ENCODE measurements at regions not wholly inside any gene's neighbourhood (a gene's known extent, or its start where the extent isn't known, plus 50 kb on each side); places are given as distances from the start of the nearest gene placed in this dataset.

DNA sequence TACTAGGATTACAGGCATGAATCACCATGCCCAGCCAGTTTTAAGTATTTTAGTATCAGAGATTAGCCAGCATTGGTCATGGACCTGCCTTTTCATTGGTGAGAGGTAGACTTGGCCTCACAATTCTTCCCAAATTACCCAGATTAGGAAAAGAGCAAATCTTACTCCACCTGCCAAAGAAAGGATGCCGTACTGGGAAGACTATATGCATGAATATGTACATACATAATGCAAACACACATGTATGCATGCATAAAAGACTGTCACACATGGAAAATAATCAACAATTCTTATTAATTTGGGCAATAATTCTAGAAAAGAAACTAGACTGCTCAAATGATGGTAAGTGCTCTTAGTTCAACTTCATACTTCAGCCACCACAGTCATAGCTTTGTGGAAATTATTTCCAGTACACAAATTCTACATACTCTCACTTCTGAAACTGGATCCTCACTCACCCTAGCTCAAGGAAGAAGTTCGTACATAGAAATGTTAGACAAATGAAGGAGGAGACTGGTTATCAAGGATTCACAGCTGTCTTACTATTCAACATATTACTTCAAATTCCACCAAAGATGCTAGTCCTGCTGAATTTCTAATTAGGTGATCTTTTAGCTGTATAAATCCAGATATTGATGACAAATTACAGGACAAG lies 73.7 kb downstream of the MINAR2 start:
- DNase-seq = no peak

DNA sequence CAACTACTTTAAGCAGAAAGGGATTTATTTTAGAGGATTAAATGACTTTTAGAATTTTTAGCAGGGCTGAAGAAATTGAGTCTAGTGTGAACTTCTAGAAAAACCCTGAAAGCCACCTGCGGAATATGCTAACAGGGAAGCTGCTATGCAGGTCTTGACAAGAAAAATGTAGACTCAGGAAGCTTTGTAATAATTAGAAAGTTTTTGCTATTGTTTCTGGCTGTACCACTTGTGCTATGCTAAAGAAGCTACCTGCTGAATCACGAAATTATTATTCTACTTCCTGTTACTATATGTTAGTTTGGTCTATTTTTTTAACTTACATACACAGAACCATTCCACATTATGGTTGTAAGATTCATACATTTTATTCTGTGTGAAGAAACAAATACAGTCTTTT lies 74.0 kb upstream of the CHSY3 start:
- DNase-seq = no peak

DNA sequence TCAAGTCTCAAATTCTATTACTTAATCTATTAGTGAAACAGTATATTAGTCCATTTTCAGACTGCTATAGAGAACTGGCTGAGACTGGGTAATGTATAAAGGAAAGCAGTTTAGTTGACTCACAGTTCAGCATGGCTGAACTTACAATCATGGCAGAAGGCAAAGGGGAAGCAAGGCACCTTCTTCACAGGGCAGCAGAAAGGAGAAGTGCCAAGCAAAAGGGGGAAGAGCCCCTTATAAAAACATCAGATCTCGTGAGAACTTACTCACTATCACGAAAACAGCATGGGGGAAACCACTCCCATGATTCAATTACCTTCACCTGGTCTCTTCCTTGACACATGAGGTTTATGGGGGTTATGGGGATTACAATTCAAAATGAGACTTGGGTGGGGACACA lies 67.9 kb upstream of the CHSY3 start:
- no peak for DNase-seq

DNA sequence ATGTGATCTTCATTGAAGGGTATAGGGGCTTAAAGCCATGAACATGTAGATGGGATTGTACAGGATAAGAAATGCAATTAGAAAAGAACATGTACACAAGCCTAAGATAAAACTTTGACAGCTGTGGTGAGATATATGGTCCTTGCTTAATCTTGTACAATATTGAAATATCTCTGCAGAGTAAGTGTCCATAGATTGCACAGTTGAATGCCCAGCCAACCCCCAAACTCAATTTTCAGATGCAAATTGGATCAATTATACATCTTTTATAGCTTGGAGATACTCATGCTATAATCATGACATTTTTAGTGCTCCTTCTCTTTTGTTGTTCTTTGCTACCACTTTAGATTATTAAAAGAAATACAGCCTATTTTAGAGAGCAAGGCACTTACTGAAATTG lies 59.5 kb upstream of the CHSY3 start:
- DNase-seq = no peak

DNA sequence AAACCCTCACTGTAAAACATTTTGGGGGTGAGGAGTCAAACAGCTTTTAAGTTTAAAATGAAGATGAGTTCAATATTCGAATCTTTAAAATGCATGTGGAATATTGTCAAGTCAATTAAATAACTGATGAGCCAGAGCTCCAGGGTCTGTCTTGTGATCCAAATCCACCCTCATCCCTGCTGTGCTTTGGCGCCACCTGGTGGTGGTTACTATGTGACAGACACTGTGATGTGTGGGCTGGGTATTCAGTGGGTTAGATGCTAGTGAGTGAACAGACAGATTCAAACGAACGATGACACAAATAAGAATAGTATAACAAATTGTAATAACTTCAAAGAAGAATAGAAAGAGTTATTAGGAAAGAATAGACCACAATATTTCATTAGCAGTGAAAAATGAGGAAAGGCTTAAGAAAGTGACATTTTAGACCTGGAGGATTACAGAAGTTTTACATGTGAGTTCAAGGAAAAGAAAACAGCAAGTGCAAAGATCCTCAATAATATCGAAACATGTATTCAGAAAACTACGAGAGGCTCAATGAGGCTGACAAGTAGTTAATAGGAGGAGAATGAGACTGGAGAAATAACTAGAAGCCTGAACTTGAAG lies 51.4 kb upstream of the CHSY3 start:
- DNase-seq = peak; percentile 7 to 39 (median 24)

DNA sequence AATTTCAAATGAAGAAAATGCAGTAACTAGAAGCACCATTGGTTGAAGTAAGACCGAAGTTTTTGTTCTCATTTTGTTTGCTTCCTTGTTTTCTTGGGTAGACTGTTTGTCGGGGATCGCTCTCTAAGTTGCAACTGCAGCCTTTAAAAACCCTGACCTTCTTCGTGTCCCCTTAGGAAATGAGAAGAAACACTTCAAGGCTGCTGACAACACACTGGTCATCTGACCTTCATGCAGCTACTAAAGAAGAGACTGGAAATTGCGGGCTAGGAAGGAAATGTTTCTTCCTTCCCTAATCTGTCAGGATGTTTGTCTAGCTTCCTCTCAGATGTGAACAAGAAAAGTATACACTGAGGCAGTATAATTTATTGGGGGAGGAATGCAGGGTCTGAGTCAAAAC lies 50.7 kb upstream of the CHSY3 start:
- no peak for DNase-seq

Measured in stimulated activated naive CD4-positive, alpha-beta T cell (primary cell).